Kidney (tissue), 13 donors: ENCODE measurements at regions not wholly inside any gene's neighbourhood (a gene's known extent, or its start where the extent isn't known, plus 50 kb on each side); places are given as distances from the start of the nearest gene placed in this dataset.

Experiments
- DNase-seq, 5 donors: peaks; one replicate each; pipeline ENCODE4 v3.0.0-alpha.2; 2013 to 2020
- FAIRE-seq: peaks from 2 replicates; lab custom pipeline; 2012; peaks lifted over from hg19 to GRCh38; lab: Jason Lieb, UNC
- H3K27ac ChIP-seq, 2 donors: one replicate each; pipeline ENCODE4 v1.7.0; 2013; ENCODE audit warnings: low read depth in 2 of 2, low read length in 2 of 2, inconsistent platforms in 1 of 2
- H3K27me3 ChIP-seq: one replicate; pipeline ENCODE4 v1.7.1; 2013; ENCODE audit warnings: low read length, inconsistent platforms; ENCODE audit not compliant: control insufficient read depth, insufficient read depth
- H3K36me3 ChIP-seq, 3 donors: one replicate each; pipeline versions ENCODE4 v1.7.0 to v1.7.1; 2013; ENCODE audit warnings: low read length in 3 of 3, control low read depth in 1 of 3, inconsistent platforms in 1 of 3; ENCODE audit not compliant: insufficient read depth in 3 of 3, control insufficient read depth in 2 of 3
- H3K4me1 ChIP-seq, 3 donors: one replicate each; pipeline versions ENCODE4 v1.7.0 to v1.7.1; 2013; ENCODE audit warnings: low read length in 3 of 3, inconsistent platforms in 1 of 3, low read depth in 1 of 3; ENCODE audit not compliant: control insufficient read depth in 2 of 3, insufficient read depth in 2 of 3
- H3K4me3 ChIP-seq, 3 donors: one replicate each; pipeline versions ENCODE4 v1.7.0 to v1.8.1; 2013; ENCODE audit warnings: low read length in 3 of 3, control low read depth in 1 of 3, inconsistent platforms in 1 of 3
- H3K9ac ChIP-seq, 3 donors: one replicate each; pipeline versions ENCODE4 v1.7.0 to v1.7.1; 2013; ENCODE audit warnings: low read length in 3 of 3, control low read depth in 1 of 3, inconsistent platforms in 1 of 3
- H3K9me3 ChIP-seq, 3 donors: one replicate each; pipeline versions ENCODE4 v1.7.0 to v1.7.1; 2013; ENCODE audit warnings: low read length in 3 of 3, control low read depth in 1 of 3, inconsistent platforms in 1 of 3; ENCODE audit not compliant: control insufficient read depth in 2 of 3, insufficient read depth in 1 of 3
- CTCF ChIP-seq: IDR thresholded peaks from 3 replicates; pipeline ENCODE4 v1.5.1; 2012; ENCODE audit warnings: mild to moderate bottlenecking, moderate library complexity, borderline replicate concordance; ENCODE audit not compliant: insufficient read depth; ENCODE audit errors: extremely low read depth
- intact Hi-C: fragments of 100-400 bp; cut with DNase I; formaldehyde crosslinking; loops from one replicate; pipeline ENCODE4 v1.11.1; 2022
- donor health status: control.
- donor health status: control.
- donor health status: control.
- donor health status: control.
- donor health status: control.
- donor health status: DM: yes; HTN: yes; CAD: no.
- donor health status: Normal renal cell carcinoma (clear cell type).

GRCh38 chr3:95177096-95177495 is 1114.2 kb downstream of the NSUN3 start:
- no peak for FAIRE-seq
- Histone ChIP-seq H3K9me3 (no peaks in the 10 kb centered on the region), H3K27me3 (no peaks in the 10 kb centered on the region), H3K4me3 (no peak overlapping the region), H3K4me1 (no peaks in the 10 kb centered on the region), H3K36me3 (no peaks in the 10 kb centered on the region), H3K27ac (no peak overlapping the region), H3K9ac (no peak overlapping the region)
- DNase-seq, result no peak
- intact Hi-C loops, result no loop called here
- TF ChIP-seq CTCF, result no peak

GRCh38 chr3:95184038-95184437 is 1121.2 kb downstream of the NSUN3 start:
- Histone ChIP-seq H3K27me3 (no peaks in the 10 kb centered on the region), H3K36me3 (no peaks in the 10 kb centered on the region), H3K9ac (no peak overlapping the region), H3K27ac (no peak overlapping the region), H3K4me1 (no peaks in the 10 kb centered on the region), H3K4me3 (no peak overlapping the region), H3K9me3 (no peaks in the 10 kb centered on the region)
- no peak for TF ChIP-seq CTCF
- FAIRE-seq, result no peak
- intact Hi-C loops, result no loop called here
- peak in 1 of 5 donors; percentile 52 for DNase-seq

GRCh38 chr3:95189348-95189747 is 1126.5 kb downstream of the NSUN3 start:
- H3K4me3 ChIP-seq, result no peak overlapping the region
- no peak overlapping the region for H3K9ac ChIP-seq
- no peaks in the 10 kb centered on the region for H3K4me1 ChIP-seq
- H3K9me3 ChIP-seq, result no peaks in the 10 kb centered on the region
- H3K27ac ChIP-seq, result no peak overlapping the region
- H3K36me3 ChIP-seq, result no peaks in the 10 kb centered on the region
- no peak for TF ChIP-seq CTCF
- intact Hi-C loops, result no loop called here
- FAIRE-seq (no peak), DNase-seq (no peak)
- H3K27me3 ChIP-seq, result no peaks in the 10 kb centered on the region

- Histone ChIP-seq H3K9ac (no peak overlapping the region), H3K9me3 (no peaks in the 10 kb centered on the region), H3K36me3 (no peaks in the 10 kb centered on the region), H3K4me3 (no peak overlapping the region), H3K4me1 (no peaks in the 10 kb centered on the region), H3K27me3 (no peaks in the 10 kb centered on the region), H3K27ac (no peak overlapping the region)
- no peak for DNase-seq
- FAIRE-seq, result no peak
- TF ChIP-seq CTCF, result no peak
- intact Hi-C loops, result no loop called here
These were observed 1134.8 kb downstream of the NSUN3 start for GRCh38 chr3:95197661-95198060.
